ENCODE measurements at regions not wholly inside any gene's neighbourhood (a gene's known extent, or its start where the extent isn't known, plus 50 kb on each side); places are given as distances from the start of the nearest gene placed in this dataset.

- TF ChIP-seq, protein P1, sequence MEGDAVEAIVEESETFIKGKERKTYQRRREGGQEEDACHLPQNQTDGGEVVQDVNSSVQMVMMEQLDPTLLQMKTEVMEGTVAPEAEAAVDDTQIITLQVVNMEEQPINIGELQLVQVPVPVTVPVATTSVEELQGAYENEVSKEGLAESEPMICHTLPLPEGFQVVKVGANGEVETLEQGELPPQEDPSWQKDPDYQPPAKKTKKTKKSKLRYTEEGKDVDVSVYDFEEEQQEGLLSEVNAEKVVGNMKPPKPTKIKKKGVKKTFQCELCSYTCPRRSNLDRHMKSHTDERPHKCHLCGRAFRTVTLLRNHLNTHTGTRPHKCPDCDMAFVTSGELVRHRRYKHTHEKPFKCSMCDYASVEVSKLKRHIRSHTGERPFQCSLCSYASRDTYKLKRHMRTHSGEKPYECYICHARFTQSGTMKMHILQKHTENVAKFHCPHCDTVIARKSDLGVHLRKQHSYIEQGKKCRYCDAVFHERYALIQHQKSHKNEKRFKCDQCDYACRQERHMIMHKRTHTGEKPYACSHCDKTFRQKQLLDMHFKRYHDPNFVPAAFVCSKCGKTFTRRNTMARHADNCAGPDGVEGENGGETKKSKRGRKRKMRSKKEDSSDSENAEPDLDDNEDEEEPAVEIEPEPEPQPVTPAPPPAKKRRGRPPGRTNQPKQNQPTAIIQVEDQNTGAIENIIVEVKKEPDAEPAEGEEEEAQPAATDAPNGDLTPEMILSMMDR (IDR thresholded peaks at IDR 0.05) = no peak
- TF ChIP-seq POLR2A (IDR thresholded peaks at IDR 0.05) = no peak
Observed at GRCh38 chr7:15989194-15989593, 302.7 kb upstream of the MEOX2 start.
